Skeletal muscle satellite cell (primary cell): ENCODE measurements at regions not wholly inside any gene's neighbourhood (a gene's known extent, or its start where the extent isn't known, plus 50 kb on each side); places are given as distances from the start of the nearest gene placed in this dataset.

Experiments used
- H3K27me3 ChIP-seq: 2 replicates; pipeline ENCODE4 v1.7.0; 2013; ENCODE audit warnings: low read length; ENCODE audit not compliant: control insufficient read depth, insufficient read depth
- H3K36me3 ChIP-seq: 2 replicates; pipeline ENCODE4 v1.7.0; 2013; ENCODE audit warnings: mild to moderate bottlenecking, control low read depth, low read length; ENCODE audit not compliant: insufficient read depth
- H3K4me1 ChIP-seq: 2 replicates; pipeline ENCODE4 v1.7.0; 2013; ENCODE audit warnings: low read length; ENCODE audit not compliant: control insufficient read depth, insufficient read depth
- H3K4me2 ChIP-seq: 2 replicates; pipeline ENCODE4 v1.7.0; 2013; ENCODE audit warnings: mild to moderate bottlenecking, low read length
- H3K4me3 ChIP-seq: 2 replicates; pipeline ENCODE4 v1.7.0; 2013; ENCODE audit warnings: low read length
- H3K9ac ChIP-seq: 2 replicates; pipeline ENCODE4 v1.7.0; 2013; ENCODE audit warnings: mild to moderate bottlenecking, low read depth, low read length, moderate library complexity
- H3K9me3 ChIP-seq: replicated peaks from 2 replicates; pipeline ENCODE4 v1.7.0; 2013; ENCODE audit warnings: mild to moderate bottlenecking, control low read depth, low read length

DNA sequence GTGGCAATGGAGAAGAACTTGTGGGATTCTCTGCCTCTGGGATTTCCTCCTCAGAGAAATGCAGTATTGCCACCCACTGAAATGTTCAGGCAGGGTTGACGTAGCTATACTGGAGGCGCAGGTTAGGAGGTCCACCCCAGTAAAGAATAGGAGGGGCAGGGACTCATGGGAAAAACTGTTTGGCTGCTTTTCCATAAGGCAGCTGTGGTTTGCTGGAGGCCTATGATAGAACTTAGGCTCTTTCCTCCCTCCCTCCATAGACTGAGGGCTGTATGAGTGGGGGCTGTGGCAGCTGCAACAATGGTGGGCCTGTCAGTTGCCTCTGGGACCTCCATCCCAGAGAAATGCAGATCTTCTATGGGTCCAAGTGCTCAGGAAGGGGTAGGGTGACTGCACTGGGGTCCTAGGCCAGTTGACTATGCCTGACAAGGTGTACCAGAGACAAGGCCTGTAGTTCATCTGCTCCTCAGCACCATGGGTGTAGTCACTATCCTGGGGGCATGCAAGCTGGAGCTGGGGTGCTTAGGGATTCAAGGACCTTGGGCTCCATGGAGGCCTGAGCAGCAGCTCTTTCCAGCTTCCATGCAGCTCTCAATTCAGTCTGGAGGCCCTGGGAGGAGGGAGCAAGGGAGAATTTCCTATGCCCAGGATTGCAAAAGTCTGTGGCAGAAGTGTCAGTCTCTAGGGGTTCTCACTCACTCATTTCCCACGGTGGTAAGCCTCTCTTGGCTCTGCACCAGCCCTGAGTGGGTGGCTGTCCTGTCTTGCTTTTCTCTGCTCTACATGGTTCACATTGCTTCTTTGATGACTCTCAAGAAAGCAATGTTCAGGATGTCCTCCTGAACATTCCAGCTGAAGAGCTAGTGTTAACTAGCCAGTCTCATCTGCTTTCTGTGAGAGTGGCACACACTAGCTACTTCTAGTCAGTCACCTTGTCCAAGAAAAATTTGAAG is 353.0 kb downstream of the IDS start:
- Histone ChIP-seq H3K9me3 (no peaks in the 10 kb centered on the region), H3K4me1 (peaks cover 16% of the 10 kb centered on the region), H3K9ac (peak overlapping the region; percentile 71), H3K4me2 (peak overlapping the region; percentile 61), H3K27me3 (no peaks in the 10 kb centered on the region), H3K36me3 (no peaks in the 10 kb centered on the region), H3K4me3 (no peak overlapping the region)

DNA sequence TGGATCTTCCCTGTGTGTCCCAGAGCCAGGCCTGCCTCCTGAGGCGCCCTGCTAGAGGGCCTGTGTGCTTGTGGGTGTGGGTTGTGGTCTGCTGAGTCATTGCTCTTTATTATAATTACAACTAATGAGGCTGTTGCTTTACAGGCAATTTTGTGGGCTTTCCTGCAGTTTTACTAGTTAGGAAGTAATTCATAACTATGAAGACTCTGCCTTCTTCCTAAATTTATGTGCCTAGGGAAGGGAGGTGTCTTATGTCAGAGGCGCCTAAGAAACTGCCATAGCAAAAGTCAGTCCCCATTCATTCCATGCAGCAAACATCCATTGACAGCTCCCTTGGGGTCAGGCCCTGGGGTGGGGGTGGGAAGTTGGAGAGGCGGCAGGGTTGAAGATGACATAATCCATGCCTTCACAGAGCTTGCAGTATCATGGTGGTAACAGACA is 359.2 kb downstream of the IDS start:
- Histone ChIP-seq H3K36me3 (no peaks in the 10 kb centered on the region), H3K9ac (no peak overlapping the region), H3K4me2 (no peak overlapping the region), H3K4me3 (no peak overlapping the region), H3K9me3 (no peaks in the 10 kb centered on the region), H3K27me3 (no peaks in the 10 kb centered on the region), H3K4me1 (no peaks in the 10 kb centered on the region)

DNA sequence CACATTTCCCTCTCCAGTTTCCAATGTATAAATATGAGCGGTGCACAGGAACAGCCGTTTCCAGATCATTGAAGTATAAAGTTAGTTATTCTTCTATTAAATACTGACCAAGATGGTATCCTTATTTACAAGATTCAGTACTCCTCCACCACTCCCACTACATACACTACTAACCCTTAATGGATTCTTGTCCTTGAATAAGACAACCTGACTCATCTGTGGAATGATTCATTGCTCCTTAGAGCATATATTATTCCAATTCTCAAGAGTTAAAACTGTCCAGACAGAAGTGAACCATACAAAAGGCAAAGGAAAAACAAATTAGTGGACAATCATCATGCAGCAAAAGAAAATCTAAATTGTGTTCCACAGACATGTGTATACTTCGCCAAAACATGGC is 373.3 kb downstream of the IDS start:
- Histone ChIP-seq H3K4me1 (no peaks in the 10 kb centered on the region), H3K9me3 (no peaks in the 10 kb centered on the region), H3K4me2 (no peak overlapping the region), H3K9ac (no peak overlapping the region), H3K36me3 (no peaks in the 10 kb centered on the region), H3K27me3 (no peaks in the 10 kb centered on the region), H3K4me3 (no peak overlapping the region)

DNA sequence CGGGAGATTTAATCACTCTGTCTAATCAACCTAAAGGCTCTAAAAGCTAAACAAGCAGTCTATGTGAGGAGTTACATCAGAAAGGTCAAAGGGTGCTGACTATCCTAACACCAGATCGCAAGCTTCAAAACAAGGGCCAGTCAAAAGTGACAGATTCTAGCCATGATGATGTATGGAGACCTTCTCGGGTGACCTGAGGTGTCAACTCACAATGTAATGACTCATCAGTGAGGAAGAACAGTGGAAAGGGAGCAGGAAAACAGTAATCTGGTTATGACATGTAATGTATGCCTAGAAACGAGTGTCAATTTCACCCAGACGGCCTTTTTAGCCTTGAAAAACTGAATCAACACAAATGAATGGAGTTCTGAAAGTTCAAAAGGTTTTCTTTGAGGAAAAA is 375.3 kb downstream of the IDS start:
- Histone ChIP-seq H3K4me3 (no peak overlapping the region), H3K4me2 (no peak overlapping the region), H3K4me1 (no peaks in the 10 kb centered on the region), H3K36me3 (no peaks in the 10 kb centered on the region), H3K27me3 (no peaks in the 10 kb centered on the region), H3K9me3 (no peaks in the 10 kb centered on the region), H3K9ac (no peak overlapping the region)

DNA sequence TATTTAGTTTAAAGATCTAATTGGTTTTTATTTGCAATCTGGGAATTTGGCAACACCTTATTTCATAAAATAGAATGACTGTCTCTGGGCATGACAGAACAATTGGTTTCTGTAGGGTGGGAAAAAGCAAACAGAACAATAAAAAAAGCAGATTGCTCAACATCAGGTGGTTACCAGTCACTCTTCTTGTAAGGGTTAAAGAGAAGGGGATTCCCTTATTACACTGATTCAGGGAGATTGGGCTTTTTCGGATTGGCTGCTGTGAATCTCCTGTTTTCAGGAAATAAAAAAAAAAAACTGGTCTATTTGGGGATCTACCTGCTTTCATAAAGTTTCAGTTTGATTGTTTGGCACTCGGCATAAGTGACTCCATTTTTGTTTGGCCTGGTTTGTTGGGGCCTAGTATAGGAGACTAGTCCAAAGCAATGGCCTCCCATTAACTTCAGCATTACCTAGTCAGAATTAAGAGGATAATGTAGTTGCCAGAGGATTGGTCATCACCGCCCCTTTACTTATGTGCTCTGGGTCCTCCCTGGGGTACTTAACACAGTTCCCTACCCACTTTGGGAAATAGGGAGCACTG is 380.5 kb downstream of the IDS start:
- no peak overlapping the region for H3K4me3 ChIP-seq
- no peak overlapping the region for H3K4me2 ChIP-seq
- no peaks in the 10 kb centered on the region for H3K4me1 ChIP-seq
- no peak overlapping the region for H3K9ac ChIP-seq
- no peaks in the 10 kb centered on the region for H3K36me3 ChIP-seq
- no peaks in the 10 kb centered on the region for H3K9me3 ChIP-seq
- no peaks in the 10 kb centered on the region for H3K27me3 ChIP-seq

DNA sequence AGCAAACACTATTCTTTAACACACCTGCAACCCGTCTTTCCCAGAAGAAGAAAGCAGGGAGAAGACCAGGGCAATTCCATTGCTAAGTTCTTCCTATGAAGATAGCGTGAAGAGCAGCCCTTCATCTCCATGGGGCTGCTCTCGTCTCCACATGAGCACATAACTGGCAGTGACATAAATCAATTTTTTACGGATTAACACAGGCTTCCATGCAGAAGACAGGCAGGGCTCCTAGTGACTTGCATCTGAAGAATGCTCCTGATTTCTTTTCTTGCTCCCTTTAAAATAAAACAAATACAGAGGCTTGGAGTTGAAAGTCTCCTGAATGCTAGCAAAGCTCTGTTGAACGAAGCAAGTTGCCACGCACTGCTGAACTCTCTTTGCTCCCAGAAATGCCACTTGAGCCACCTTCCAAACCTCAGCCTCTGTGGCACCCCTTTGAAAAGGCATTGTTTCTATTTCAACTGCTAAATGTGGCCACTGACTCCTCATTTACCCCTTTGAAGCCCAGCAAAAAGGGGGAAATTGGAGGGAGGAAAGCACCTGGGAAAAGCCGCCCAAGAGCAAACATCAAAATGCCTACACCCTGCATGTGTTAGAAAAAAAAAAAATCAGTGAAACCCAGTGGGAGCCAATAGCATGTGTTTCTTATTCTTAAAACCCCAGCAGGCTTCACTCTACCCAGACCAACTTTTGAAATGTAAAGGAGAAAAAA is 383.7 kb downstream of the IDS start:
- no peak overlapping the region for H3K4me3 ChIP-seq
- H3K36me3 ChIP-seq: no peaks in the 10 kb centered on the region
- H3K4me2 ChIP-seq: no peak overlapping the region
- H3K9ac ChIP-seq: no peak overlapping the region
- H3K9me3 ChIP-seq: no peaks in the 10 kb centered on the region
- no peaks in the 10 kb centered on the region for H3K4me1 ChIP-seq
- H3K27me3 ChIP-seq: no peaks in the 10 kb centered on the region

DNA sequence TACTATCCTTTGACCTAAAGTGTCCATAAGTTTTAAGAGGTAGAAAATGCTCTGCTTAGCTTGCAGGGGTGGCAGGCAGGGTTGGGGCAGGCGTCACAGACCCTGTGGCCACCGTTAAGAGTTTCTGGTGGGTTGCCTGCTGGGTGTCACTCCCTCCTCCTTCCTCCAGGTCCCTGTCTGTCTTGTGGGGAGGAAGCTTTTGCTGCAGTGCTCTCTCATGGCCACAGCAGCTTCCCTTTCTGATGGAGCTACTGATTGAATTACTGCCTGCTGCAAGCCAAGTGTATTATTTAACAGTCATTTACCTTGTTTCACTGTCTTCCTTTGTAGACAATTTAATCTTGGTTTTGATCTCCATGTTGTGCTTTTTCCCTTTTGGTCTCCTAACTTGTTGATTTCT is 384.6 kb downstream of the IDS start:
- no peak overlapping the region for H3K4me2 ChIP-seq
- H3K9ac ChIP-seq: no peak overlapping the region
- H3K27me3 ChIP-seq: no peaks in the 10 kb centered on the region
- H3K36me3 ChIP-seq: no peaks in the 10 kb centered on the region
- no peaks in the 10 kb centered on the region for H3K4me1 ChIP-seq
- no peak overlapping the region for H3K4me3 ChIP-seq
- no peaks in the 10 kb centered on the region for H3K9me3 ChIP-seq

DNA sequence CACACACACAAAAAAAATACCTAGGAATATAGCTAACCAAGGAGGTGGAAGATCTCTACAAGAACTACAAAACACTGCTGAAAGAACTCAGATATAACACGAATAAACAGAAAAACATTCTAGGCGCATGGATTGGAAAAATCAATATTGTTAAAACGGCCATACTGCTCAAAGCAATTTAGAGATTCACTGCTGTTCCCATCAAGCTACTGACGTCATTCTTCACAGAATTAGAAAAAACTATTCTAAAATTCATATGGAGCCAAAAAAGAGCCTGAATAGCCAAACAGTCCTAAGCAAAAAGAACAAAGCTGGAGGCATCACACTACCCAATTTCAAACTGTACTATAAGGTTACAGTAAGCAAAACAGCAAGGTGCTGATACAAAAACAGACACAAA is 390.2 kb downstream of the IDS start:
- Histone ChIP-seq H3K4me2 (no peak overlapping the region), H3K9ac (no peak overlapping the region), H3K9me3 (peaks cover 5% of the 10 kb centered on the region), H3K36me3 (no peaks in the 10 kb centered on the region), H3K4me3 (no peak overlapping the region), H3K4me1 (no peaks in the 10 kb centered on the region), H3K27me3 (no peaks in the 10 kb centered on the region)

DNA sequence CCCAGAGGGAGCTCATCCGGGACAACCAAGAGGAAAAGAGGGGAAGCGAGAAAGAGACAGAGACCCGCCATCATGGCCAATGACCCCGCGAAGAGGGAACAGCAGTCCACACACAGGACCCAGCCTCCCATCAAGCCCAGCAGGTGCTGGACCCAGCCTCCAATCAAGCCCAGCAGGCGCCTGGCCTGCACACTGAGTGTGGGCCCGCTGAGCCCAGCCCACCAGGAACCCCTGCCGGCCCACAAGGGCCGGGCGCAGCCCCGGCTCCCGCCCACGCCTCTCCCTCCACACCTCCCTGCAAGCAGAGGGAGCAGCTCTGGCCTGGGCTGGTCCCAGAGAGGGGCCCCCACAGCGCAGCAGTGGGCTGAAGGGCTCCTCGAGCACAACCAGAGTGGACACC is 391.1 kb downstream of the IDS start:
- Histone ChIP-seq H3K4me3 (no peak overlapping the region), H3K4me2 (no peak overlapping the region), H3K4me1 (no peaks in the 10 kb centered on the region), H3K9ac (no peak overlapping the region), H3K36me3 (no peaks in the 10 kb centered on the region), H3K9me3 (peaks cover 5% of the 10 kb centered on the region), H3K27me3 (no peaks in the 10 kb centered on the region)

DNA sequence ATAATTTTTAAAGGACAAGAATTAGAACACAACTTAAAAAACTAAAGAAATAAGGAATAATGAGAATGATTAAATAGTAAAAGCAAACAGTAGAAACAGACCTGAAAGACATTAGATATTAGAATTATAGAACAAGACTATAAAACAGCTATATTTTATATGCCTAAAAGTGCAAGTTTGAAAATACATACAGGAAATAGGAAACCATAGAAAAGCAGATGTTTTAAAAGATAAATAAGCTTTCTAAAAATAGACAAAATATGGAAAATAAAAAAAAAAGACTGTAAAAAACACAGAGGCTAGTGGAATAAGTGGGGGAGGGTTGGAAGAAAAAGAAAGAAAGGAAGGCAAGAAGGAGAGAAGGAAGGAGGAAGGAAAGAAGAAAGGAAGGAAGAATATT is 407.3 kb downstream of the IDS start:
- Histone ChIP-seq H3K9me3 (no peaks in the 10 kb centered on the region), H3K4me2 (no peak overlapping the region), H3K9ac (no peak overlapping the region), H3K4me1 (no peaks in the 10 kb centered on the region), H3K4me3 (no peak overlapping the region), H3K27me3 (no peaks in the 10 kb centered on the region), H3K36me3 (no peaks in the 10 kb centered on the region)

DNA sequence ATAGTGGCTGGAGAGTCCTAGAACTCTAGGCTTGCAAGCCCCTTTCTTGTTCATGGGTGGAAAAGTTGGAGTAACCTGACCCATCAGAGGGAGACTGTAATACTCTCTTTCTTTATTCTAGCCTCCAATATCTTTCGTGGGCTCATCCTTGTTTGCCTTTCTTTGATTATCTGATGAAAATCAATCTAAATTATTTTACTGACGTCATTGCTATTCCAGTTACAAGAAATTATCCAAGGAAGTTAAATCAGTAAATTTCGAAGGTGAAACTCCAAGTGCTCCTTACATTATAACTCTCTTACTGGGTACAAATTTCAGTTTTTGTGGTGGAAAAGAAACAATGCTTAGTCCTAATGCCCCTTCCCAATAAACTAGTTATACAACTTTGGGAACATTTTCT is 412.9 kb downstream of the IDS start:
- H3K9ac ChIP-seq: no peak overlapping the region
- no peaks in the 10 kb centered on the region for H3K4me1 ChIP-seq
- no peak overlapping the region for H3K4me3 ChIP-seq
- H3K36me3 ChIP-seq: no peaks in the 10 kb centered on the region
- H3K27me3 ChIP-seq: no peaks in the 10 kb centered on the region
- H3K9me3 ChIP-seq: no peaks in the 10 kb centered on the region
- H3K4me2 ChIP-seq: no peak overlapping the region
